ENCODE measurements at regions not wholly inside any gene's neighbourhood (a gene's known extent, or its start where the extent isn't known, plus 50 kb on each side); places are given as distances from the start of the nearest gene placed in this dataset.
"Not testable (repeated sequence)": the region's sequence is repeated elsewhere in the genome, so short reads cannot be mapped to it uniquely, and the experiment has no call there.

- Mint-ChIP-seq H3K4me3 (no peak overlapping the region), H3K4me1 (no peaks in the 10 kb centered on the region), H3K27me3 (ENCODE audit: low read depth, poor library complexity) (peaks cover 5% of the 10 kb centered on the region), H3K27ac (no peak overlapping the region), H3K36me3 (ENCODE audit: low read depth) (no peaks in the 10 kb centered on the region), H3K9me3 (no peaks in the 10 kb centered on the region)
- DNase-seq: no peak
- TF ChIP-seq, protein P1, sequence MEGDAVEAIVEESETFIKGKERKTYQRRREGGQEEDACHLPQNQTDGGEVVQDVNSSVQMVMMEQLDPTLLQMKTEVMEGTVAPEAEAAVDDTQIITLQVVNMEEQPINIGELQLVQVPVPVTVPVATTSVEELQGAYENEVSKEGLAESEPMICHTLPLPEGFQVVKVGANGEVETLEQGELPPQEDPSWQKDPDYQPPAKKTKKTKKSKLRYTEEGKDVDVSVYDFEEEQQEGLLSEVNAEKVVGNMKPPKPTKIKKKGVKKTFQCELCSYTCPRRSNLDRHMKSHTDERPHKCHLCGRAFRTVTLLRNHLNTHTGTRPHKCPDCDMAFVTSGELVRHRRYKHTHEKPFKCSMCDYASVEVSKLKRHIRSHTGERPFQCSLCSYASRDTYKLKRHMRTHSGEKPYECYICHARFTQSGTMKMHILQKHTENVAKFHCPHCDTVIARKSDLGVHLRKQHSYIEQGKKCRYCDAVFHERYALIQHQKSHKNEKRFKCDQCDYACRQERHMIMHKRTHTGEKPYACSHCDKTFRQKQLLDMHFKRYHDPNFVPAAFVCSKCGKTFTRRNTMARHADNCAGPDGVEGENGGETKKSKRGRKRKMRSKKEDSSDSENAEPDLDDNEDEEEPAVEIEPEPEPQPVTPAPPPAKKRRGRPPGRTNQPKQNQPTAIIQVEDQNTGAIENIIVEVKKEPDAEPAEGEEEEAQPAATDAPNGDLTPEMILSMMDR (IDR thresholded peaks at IDR 0.05): no peak
Observed at GRCh38 chr2:142574388-142574787, 303.1 kb upstream of the KYNU start.

DNA sequence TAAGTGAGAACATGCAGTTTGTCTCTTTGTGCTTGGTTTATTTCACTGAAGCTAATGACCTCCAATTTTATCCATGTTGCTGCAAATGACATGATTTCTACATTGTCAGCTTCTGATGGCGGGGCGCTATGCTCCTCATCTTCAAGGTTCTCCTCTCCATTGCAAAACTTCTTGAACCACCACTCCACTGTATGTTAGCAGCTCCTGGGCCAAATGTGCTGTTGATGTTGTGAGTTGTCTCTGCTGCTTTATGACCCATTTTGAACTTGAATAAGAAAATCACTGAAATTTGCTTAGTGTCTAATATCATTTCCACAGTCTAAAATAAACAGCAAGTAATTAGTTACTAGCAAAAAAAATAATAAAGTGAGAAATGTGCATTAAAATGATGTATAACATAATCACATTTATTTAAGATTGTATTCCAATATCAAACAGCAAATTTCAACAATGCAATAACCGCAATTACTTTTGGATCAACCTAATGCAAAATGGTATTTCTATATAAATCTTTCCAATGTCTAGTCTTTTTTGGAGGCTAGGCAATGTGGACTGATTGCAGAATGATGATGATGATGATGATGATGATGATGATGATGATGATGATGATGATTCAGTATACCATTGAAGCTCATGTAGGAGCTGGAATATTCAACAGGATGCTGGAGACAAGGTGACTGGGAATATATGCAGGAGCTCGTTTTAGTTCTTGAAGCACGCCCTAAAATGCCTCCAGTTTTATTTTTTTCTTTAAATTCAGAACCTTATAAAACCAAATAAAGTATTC lies 304.9 kb upstream of the KYNU start:
- Mint-ChIP-seq H3K4me3 (no peak overlapping the region), H3K36me3 (ENCODE audit: low read depth) (no peaks in the 10 kb centered on the region)

DNA sequence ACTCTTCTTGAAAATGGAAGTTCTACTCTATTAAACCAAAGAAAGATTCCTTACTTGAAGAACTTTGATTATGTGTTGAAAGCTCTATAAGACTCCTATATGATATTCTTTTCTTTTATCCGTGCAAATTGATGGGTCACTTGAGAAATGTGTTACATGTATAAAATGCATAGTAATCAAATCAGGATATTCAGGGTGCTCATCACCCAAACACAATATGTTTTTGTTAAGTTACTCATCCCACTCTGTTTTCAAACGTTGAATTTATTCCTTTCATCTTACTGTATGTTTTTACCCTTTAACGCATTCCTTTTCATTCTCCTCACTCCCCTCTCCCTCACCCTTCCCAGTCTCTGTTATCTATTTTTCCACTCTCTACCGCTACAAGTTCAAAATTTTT lies 305.5 kb upstream of the KYNU start:
- TF ChIP-seq, protein P1 (IDR thresholded peaks at IDR 0.05): no peak
- H3K4me3 Mint-ChIP-seq: no peak overlapping the region
- no peak overlapping the region for H3K27ac Mint-ChIP-seq
- DNase-seq: no peak
- no peaks in the 10 kb centered on the region for H3K9me3 Mint-ChIP-seq
- no peaks in the 10 kb centered on the region for H3K4me1 Mint-ChIP-seq
- peaks cover 5% of the 10 kb centered on the region for H3K27me3 Mint-ChIP-seq (ENCODE audit: low read depth, poor library complexity)
- no peaks in the 10 kb centered on the region for H3K36me3 Mint-ChIP-seq (ENCODE audit: low read depth)

More for the DNA sequence above, 304.9 kb upstream of the KYNU start:
- TF ChIP-seq, protein P1 (IDR thresholded peaks at IDR 0.05): no peak
- no peaks in the 10 kb centered on the region for H3K4me1 Mint-ChIP-seq
- no peaks in the 10 kb centered on the region for H3K9me3 Mint-ChIP-seq
- no peak for DNase-seq
- no peak overlapping the region for H3K27ac Mint-ChIP-seq
- H3K27me3 Mint-ChIP-seq (ENCODE audit: low read depth, poor library complexity): peaks cover 5% of the 10 kb centered on the region

GRCh38 chr2:142562900-142563299 lies 314.6 kb upstream of the KYNU start:
- Mint-ChIP-seq H3K4me3 (no peak overlapping the region), H3K36me3 (ENCODE audit: low read depth) (no peaks in the 10 kb centered on the region), H3K27ac (no peak overlapping the region), H3K9me3 (no peaks in the 10 kb centered on the region), H3K27me3 (ENCODE audit: low read depth, poor library complexity) (no peaks in the 10 kb centered on the region), H3K4me1 (no peaks in the 10 kb centered on the region)
- TF ChIP-seq, protein P1 (IDR thresholded peaks at IDR 0.05): no peak
- no peak for DNase-seq

GRCh38 chr2:142561656-142562055 lies 315.8 kb upstream of the KYNU start:
- TF ChIP-seq, protein P1 (IDR thresholded peaks at IDR 0.05): no peak
- no peak overlapping the region for H3K27ac Mint-ChIP-seq
- H3K9me3 Mint-ChIP-seq: no peaks in the 10 kb centered on the region
- no peak overlapping the region for H3K4me3 Mint-ChIP-seq
- H3K4me1 Mint-ChIP-seq: no peaks in the 10 kb centered on the region
- DNase-seq: no peak
- H3K27me3 Mint-ChIP-seq (ENCODE audit: low read depth, poor library complexity): no peaks in the 10 kb centered on the region
- H3K36me3 Mint-ChIP-seq (ENCODE audit: low read depth): no peaks in the 10 kb centered on the region

- Mint-ChIP-seq H3K9me3 (no peaks in the 10 kb centered on the region), H3K27ac (no peak overlapping the region), H3K36me3 (ENCODE audit: low read depth) (no peaks in the 10 kb centered on the region), H3K4me3 (no peak overlapping the region), H3K27me3 (ENCODE audit: low read depth, poor library complexity) (no peaks in the 10 kb centered on the region), H3K4me1 (no peaks in the 10 kb centered on the region)
- TF ChIP-seq, protein P1 (IDR thresholded peaks at IDR 0.05): no peak
- DNase-seq: no peak
Observed at GRCh38 chr2:142557391-142557790, 320.1 kb upstream of the KYNU start.

- H3K4me1 Mint-ChIP-seq; DNase-seq; H3K36me3 Mint-ChIP-seq (ENCODE audit: low read depth); H3K4me3 Mint-ChIP-seq; H3K27me3 Mint-ChIP-seq (ENCODE audit: low read depth, poor library complexity); H3K27ac Mint-ChIP-seq: not testable (repeated sequence)
- H3K9me3 Mint-ChIP-seq: peaks cover 28% of the 10 kb centered on the region
Observed at GRCh38 chr2:142545999-142546398, 331.5 kb upstream of the KYNU start.
